ENCODE measurements at regions not wholly inside any gene's neighbourhood (a gene's known extent, or its start where the extent isn't known, plus 50 kb on each side); places are given as distances from the start of the nearest gene placed in this dataset.

DNA sequence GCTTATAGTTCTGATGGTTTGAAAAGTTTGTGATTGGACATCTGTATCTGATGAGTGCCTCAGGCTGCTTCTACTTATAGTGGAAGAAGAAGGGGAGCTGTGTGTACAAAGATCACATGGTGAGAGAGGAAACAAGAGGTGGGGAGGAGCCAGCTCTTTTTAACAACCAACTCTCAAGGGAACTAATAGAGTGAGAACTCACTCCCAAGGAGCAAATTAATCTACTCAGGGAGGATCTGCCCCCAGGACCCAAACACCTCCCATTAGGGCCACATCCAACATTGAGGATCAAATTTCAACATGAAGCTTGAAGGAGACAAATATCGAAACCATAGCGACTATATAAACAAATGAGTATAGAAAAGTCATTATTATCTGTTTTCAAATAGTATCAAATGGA, 64.7 kb upstream of the PRLR start:
- no peak for DNase-seq (ENCODE audit: low read depth)
- no peak overlapping the region for H3K4me3 ChIP-seq (ENCODE audit: low read length)
- TF ChIP-seq, protein P1, sequence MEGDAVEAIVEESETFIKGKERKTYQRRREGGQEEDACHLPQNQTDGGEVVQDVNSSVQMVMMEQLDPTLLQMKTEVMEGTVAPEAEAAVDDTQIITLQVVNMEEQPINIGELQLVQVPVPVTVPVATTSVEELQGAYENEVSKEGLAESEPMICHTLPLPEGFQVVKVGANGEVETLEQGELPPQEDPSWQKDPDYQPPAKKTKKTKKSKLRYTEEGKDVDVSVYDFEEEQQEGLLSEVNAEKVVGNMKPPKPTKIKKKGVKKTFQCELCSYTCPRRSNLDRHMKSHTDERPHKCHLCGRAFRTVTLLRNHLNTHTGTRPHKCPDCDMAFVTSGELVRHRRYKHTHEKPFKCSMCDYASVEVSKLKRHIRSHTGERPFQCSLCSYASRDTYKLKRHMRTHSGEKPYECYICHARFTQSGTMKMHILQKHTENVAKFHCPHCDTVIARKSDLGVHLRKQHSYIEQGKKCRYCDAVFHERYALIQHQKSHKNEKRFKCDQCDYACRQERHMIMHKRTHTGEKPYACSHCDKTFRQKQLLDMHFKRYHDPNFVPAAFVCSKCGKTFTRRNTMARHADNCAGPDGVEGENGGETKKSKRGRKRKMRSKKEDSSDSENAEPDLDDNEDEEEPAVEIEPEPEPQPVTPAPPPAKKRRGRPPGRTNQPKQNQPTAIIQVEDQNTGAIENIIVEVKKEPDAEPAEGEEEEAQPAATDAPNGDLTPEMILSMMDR (conservative IDR thresholded peaks at IDR 0.05; ENCODE audit: low read depth, low read length) = no peak

DNA sequence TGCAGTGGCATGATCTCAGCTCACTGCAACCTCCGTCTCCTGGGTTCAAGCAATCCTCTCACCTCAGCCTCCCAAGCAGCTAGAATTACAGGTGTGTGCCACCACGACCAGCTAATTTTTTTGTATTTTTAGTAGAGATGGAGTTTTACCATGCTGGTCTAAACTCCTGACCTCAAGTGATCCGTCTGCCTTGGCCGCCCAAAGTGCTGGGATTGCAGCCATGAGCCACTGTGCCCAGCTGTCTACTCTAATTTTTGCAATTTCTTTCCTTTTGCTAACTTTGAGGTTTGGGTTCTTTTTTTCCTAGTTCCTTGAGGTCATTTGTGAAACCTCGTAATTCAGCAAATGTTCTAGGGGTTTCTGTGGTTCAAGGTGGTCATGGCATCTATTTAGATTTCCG, 63.7 kb upstream of the PRLR start:
- DNase-seq (ENCODE audit: low read depth) = no peak
- no peak overlapping the region for H3K4me3 ChIP-seq (ENCODE audit: low read length)
- TF ChIP-seq, protein P1 (conservative IDR thresholded peaks at IDR 0.05; ENCODE audit: low read depth, low read length) = no peak

DNA sequence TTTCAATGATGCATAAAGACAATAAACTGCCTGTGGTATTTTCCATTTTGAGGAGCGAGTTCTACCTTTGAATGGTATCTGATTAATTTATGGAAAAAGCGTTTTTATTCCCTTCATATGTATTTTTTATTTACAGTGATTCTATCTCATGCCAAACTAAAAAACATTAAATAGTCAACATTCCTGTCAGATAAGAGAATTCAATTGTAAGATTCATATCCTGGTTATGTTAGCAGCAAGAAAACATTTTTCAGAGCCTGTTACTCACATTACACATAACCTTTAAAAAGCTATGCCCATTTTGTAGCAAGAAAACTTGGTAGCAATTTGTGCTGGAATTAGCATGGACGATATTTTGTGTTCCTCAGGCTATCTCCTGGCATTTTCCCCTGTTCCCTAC, 55.1 kb upstream of the PRLR start:
- no peak for DNase-seq (ENCODE audit: low read depth)
- TF ChIP-seq, protein P1 (conservative IDR thresholded peaks at IDR 0.05; ENCODE audit: low read depth, low read length) = no peak
- H3K4me3 ChIP-seq (ENCODE audit: low read length) = no peak overlapping the region

DNA sequence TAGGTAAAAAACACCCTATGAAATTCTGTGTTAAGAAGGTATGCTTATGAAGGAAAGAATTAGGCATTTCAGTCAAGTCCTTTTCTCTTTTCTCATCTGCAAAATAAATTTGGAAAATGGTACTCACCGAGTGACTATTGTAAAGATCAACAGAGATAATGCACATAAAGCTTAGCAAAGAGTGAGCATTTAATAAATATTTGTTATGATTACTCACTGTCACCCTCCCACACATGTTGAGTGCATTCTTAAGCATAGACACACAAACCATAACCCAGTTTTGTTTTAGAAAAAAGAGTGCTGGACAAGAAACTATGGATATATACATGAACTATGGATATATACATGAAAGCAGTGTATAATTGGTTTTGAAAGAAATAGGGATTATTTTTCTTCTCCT, 54.7 kb upstream of the PRLR start:
- no peak overlapping the region for H3K4me3 ChIP-seq (ENCODE audit: low read length)
- no peak for DNase-seq (ENCODE audit: low read depth)
- TF ChIP-seq, protein P1 (conservative IDR thresholded peaks at IDR 0.05; ENCODE audit: low read depth, low read length) = no peak

DNA sequence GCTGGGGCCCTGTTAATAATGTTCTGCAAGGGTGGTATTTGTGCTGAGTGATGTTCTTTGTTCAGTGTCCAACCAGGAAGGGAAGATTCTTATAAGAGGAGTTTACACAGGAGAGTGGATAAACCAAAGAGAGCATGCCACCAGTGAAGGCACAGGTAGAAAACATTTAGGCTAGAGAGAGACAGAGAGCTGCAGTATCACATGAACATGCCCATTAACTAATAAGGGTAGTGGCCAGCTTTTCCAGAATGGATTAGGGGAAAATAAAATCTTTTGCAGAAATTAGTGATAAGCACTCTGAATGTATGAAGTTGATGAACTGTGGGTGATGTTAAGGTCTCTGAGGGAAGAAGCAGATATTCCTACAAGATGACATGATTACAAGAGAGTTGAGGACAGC, 54.1 kb upstream of the PRLR start:
- DNase-seq (ENCODE audit: low read depth) = no peak
- TF ChIP-seq, protein P1 (conservative IDR thresholded peaks at IDR 0.05; ENCODE audit: low read depth, low read length) = no peak

DNA sequence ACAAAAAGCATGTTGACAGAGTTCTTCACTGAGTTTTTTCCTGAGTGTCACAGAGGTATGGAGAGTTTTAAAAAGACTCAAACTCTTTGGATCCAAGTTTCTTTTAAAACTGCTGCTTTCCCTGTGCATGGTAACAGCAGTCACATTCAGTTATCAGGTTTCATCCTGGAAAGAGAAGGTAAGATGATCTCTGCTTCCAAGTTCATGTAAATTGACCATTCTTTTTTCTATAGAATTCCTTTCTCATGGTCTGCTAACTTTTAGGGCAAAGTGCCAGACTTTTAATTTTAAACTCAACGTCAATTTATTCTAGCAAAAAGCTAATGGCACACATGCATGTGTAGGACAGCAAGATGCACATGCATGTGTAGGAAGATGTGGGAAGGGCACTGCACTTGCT, 52.5 kb upstream of the PRLR start:
- TF ChIP-seq, protein P1 (conservative IDR thresholded peaks at IDR 0.05; ENCODE audit: low read depth, low read length) = no peak
- no peak overlapping the region for H3K4me3 ChIP-seq (ENCODE audit: low read length)
- DNase-seq (ENCODE audit: low read depth) = no peak

More for the DNA sequence above, 54.1 kb upstream of the PRLR start:
- H3K4me3 ChIP-seq (ENCODE audit: low read length) = no peak overlapping the region

DNA sequence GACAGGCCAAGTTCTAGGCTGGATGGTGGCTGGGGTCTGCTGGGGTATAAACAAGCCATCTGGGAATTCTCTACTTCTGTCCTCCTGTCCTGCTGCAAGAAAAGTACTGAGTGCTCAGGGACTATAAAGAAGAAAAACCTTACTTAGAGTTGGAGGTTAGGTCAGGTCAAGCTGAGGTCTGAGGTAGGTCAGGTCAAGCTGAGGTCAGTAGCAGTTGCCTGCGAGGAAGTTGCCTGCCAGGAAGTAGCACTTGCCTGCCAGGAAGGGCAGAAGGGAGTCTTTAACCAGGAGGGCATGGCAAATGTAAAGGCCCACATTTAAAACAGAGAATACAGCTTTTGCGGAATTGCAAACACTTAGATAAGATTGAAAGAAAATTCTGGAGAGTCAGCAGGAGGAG, 51.3 kb upstream of the PRLR start:
- no peak for DNase-seq (ENCODE audit: low read depth)
- H3K4me3 ChIP-seq (ENCODE audit: low read length) = no peak overlapping the region
- TF ChIP-seq, protein P1 (conservative IDR thresholded peaks at IDR 0.05; ENCODE audit: low read depth, low read length) = no peak
